ENCODE measurements at regions not wholly inside any gene's neighbourhood (a gene's known extent, or its start where the extent isn't known, plus 50 kb on each side); places are given as distances from the start of the nearest gene placed in this dataset.

DNA sequence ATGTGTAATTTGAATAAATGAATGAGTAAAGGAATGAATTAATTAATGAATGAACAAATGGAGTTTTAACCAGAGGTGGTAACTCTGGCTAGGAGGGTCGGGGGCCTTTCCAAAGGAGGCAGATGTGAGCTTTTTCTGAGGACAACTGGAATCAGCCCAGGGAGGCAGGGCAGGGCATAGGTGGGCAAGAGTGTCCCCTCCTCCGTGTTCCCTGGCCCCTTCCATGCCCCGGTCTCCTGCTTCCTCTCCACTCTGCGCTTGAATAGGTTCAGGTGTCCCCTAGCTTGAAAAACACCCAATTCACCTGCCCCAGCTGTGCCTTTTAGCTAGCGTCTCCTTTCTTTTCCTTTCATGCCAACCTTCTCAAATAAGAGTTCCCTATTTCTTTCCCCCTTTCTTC lies 473.1 kb downstream of the CDH26 start:
- Histone ChIP-seq H3K9me3 (ENCODE audit: low read length) (0 out of 2 replicates have a peak, but pooled peaks cover 9% of the 10 kb centered on the region), H3K27ac (ENCODE audit: low read length) (no peak overlapping the region), H4K20me1 (ENCODE audit: low read length) (no peaks in the 10 kb centered on the region), H3K4me2 (ENCODE audit: low read length) (no peak overlapping the region), H2AFZ (ENCODE audit: low read length) (no peak overlapping the region), H3K9me2 (replicated peaks; ENCODE audit: low read length) (no peaks in the 10 kb centered on the region), H3K4me3 (ENCODE audit: low read length) (no peak overlapping the region), H3K27me3 (ENCODE audit: low read length) (no peaks in the 10 kb centered on the region), H3K36me3 (ENCODE audit: low read depth, low read length) (no peaks in the 10 kb centered on the region), H3K4me1 (ENCODE audit: insufficient read depth, low read length) (no peaks in the 10 kb centered on the region), H3F3A (ENCODE audit: low read length, unreplicated experiment) (no peaks in the 10 kb centered on the region), H3K9ac (ENCODE audit: low read length) (no peak overlapping the region), H3K79me2 (ENCODE audit: low read length) (no peaks in the 10 kb centered on the region)
- no peak for TF ChIP-seq EZH2 (IDR thresholded peaks at IDR 0.05; ENCODE audit: low read length, unreplicated experiment)
- no peak for TF ChIP-seq EZH2phosphoT487 (IDR thresholded peaks at IDR 0.05; ENCODE audit: borderline replicate concordance, low read length)
- TF ChIP-seq, protein P1, sequence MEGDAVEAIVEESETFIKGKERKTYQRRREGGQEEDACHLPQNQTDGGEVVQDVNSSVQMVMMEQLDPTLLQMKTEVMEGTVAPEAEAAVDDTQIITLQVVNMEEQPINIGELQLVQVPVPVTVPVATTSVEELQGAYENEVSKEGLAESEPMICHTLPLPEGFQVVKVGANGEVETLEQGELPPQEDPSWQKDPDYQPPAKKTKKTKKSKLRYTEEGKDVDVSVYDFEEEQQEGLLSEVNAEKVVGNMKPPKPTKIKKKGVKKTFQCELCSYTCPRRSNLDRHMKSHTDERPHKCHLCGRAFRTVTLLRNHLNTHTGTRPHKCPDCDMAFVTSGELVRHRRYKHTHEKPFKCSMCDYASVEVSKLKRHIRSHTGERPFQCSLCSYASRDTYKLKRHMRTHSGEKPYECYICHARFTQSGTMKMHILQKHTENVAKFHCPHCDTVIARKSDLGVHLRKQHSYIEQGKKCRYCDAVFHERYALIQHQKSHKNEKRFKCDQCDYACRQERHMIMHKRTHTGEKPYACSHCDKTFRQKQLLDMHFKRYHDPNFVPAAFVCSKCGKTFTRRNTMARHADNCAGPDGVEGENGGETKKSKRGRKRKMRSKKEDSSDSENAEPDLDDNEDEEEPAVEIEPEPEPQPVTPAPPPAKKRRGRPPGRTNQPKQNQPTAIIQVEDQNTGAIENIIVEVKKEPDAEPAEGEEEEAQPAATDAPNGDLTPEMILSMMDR (conservative IDR thresholded peaks at IDR 0.05; ENCODE audit: low read depth, low read length), result no peak
- DNase-seq (no peak), ATAC-seq (no peak)
- intact Hi-C loops (cut with micrococcal nuclease), result no loop called here
- ChIA-PET POLR2A (ENCODE audit: unreplicated experiment) (no interaction called here), CTCF (no interaction called here)
- BruUV-seq (replicated peaks), result no TSS peak

GRCh38 chr20:60437418-60437817 lies 479.2 kb downstream of the CDH26 start:
- no peaks in the 10 kb centered on the region for H3K79me2 ChIP-seq (ENCODE audit: low read length)
- no TSS peak for BruUV-seq (replicated peaks)
- no peaks in the 10 kb centered on the region for H3K36me3 ChIP-seq (ENCODE audit: low read depth, low read length)
- no peak overlapping the region for H3K4me3 ChIP-seq (ENCODE audit: low read length)
- H3K9me3 ChIP-seq (ENCODE audit: low read length), result 0 out of 2 replicates have a peak, but pooled peaks cover 7% of the 10 kb centered on the region
- H3K4me2 ChIP-seq (ENCODE audit: low read length), result no peak overlapping the region
- TF ChIP-seq EZH2 (IDR thresholded peaks at IDR 0.05; ENCODE audit: low read length, unreplicated experiment) (no peak), EZH2phosphoT487 (IDR thresholded peaks at IDR 0.05; ENCODE audit: borderline replicate concordance, low read length) (no peak)
- TF ChIP-seq, protein P1 (conservative IDR thresholded peaks at IDR 0.05; ENCODE audit: low read depth, low read length), result no peak
- no peaks in the 10 kb centered on the region for H3K9me2 ChIP-seq (replicated peaks; ENCODE audit: low read length)
- no peaks in the 10 kb centered on the region for H3K27me3 ChIP-seq (ENCODE audit: low read length)
- DNase-seq (no peak), ATAC-seq (no peak)
- no peaks in the 10 kb centered on the region for H4K20me1 ChIP-seq (ENCODE audit: low read length)
- no peak overlapping the region for H3K27ac ChIP-seq (ENCODE audit: low read length)
- H3K9ac ChIP-seq (ENCODE audit: low read length), result no peak overlapping the region
- H3K4me1 ChIP-seq (ENCODE audit: insufficient read depth, low read length), result no peaks in the 10 kb centered on the region
- H2AFZ ChIP-seq (ENCODE audit: low read length), result no peak overlapping the region
- no peaks in the 10 kb centered on the region for H3F3A ChIP-seq (ENCODE audit: low read length, unreplicated experiment)
- ChIA-PET POLR2A (ENCODE audit: unreplicated experiment) (no interaction called here), CTCF (no interaction called here)
- intact Hi-C loops (cut with micrococcal nuclease), result no loop called here

- no peak for TF ChIP-seq EZH2 (IDR thresholded peaks at IDR 0.05; ENCODE audit: low read length, unreplicated experiment)
- TF ChIP-seq, protein P1 (conservative IDR thresholded peaks at IDR 0.05; ENCODE audit: low read depth, low read length), result no peak
- TF ChIP-seq EZH2phosphoT487 (IDR thresholded peaks at IDR 0.05; ENCODE audit: borderline replicate concordance, low read length), result no peak
- no peak overlapping the region for H3K27ac ChIP-seq (ENCODE audit: low read length)
- no peak for ATAC-seq
Measured at GRCh38 chr20:60446267-60447111, 488.3 kb downstream of the CDH26 start.

More at GRCh38 chr20:60446267-60447111, 488.3 kb downstream of the CDH26 start:
- no peak for DNase-seq
- no peaks in the 10 kb centered on the region for H3K4me1 ChIP-seq (ENCODE audit: insufficient read depth, low read length)
- H3K9ac ChIP-seq (ENCODE audit: low read length), result no peak overlapping the region
- H3K27me3 ChIP-seq (ENCODE audit: low read length), result 0 out of 2 replicates have a peak, but pooled peaks cover 9% of the 10 kb centered on the region
- no peak overlapping the region for H3K4me3 ChIP-seq (ENCODE audit: low read length)
- no peaks in the 10 kb centered on the region for H3K9me2 ChIP-seq (replicated peaks; ENCODE audit: low read length)
- BruUV-seq (replicated peaks), result no TSS peak
- peaks cover 13% of the 10 kb centered on the region; the same call in 1 of the 2 replicates for H3K9me3 ChIP-seq (ENCODE audit: low read length)
- H3K4me2 ChIP-seq (ENCODE audit: low read length), result no peak overlapping the region
- CTCF ChIA-PET, result no interaction called here
- POLR2A ChIA-PET (ENCODE audit: unreplicated experiment), result no interaction called here
- no peaks in the 10 kb centered on the region for H3K79me2 ChIP-seq (ENCODE audit: low read length)
- no peaks in the 10 kb centered on the region for H4K20me1 ChIP-seq (ENCODE audit: low read length)
- no peaks in the 10 kb centered on the region for H3F3A ChIP-seq (ENCODE audit: low read length, unreplicated experiment)
- no peak overlapping the region for H2AFZ ChIP-seq (ENCODE audit: low read length)
- intact Hi-C loops (cut with micrococcal nuclease), result no loop called here
- H3K36me3 ChIP-seq (ENCODE audit: low read depth, low read length), result no peaks in the 10 kb centered on the region
